ENCODE measurements at regions not wholly inside any gene's neighbourhood (a gene's known extent, or its start where the extent isn't known, plus 50 kb on each side); places are given as distances from the start of the nearest gene placed in this dataset.

GRCh38 chr18:75879196-75879595 lies 451.7 kb upstream of the SMIM21 start:
- no peak for TF ChIP-seq POLR2A (IDR thresholded peaks at IDR 0.05)
- no peak for TF ChIP-seq CTCF (IDR thresholded peaks at IDR 0.05)
